Endodermal cell (in vitro differentiated cells): ENCODE measurements at regions not wholly inside any gene's neighbourhood (a gene's known extent, or its start where the extent isn't known, plus 50 kb on each side); places are given as distances from the start of the nearest gene placed in this dataset.

Experiments
- DNase-seq: peaks from one replicate; pipeline ENCODE4 v3.0.0-alpha.2; 2017
- H3K27ac ChIP-seq: 2 replicates; pipeline ENCODE4 v1.5.1; 2013; ENCODE audit warnings: mild to moderate bottlenecking, low read depth, low read length, moderate library complexity
- H3K27me3 ChIP-seq: 2 replicates; pipeline ENCODE4 v1.6.1; 2013; ENCODE audit warnings: mild to moderate bottlenecking, low read length, moderate library complexity; ENCODE audit not compliant: insufficient read depth, control insufficient read depth, poor library complexity, severe bottlenecking
- H3K36me3 ChIP-seq: 2 replicates; pipeline ENCODE4 v1.7.0; 2013; ENCODE audit warnings: mild to moderate bottlenecking, low read length, moderate library complexity; ENCODE audit not compliant: control insufficient read depth, insufficient read depth
- H3K4me1 ChIP-seq: one replicate; pipeline ENCODE4 v1.7.0; 2013; ENCODE audit warnings: low read length; ENCODE audit not compliant: control insufficient read depth, insufficient read depth
- H3K4me3 ChIP-seq: 2 replicates; pipeline ENCODE4 v1.5.1; 2013; ENCODE audit warnings: mild to moderate bottlenecking, low read length, moderate library complexity
- H3K9ac ChIP-seq: 2 replicates; pipeline ENCODE4 v1.6.1; 2013; ENCODE audit warnings: mild to moderate bottlenecking, low read length, moderate library complexity; ENCODE audit not compliant: poor library complexity, severe bottlenecking; ENCODE audit errors: extremely low read depth
- H3K9me3 ChIP-seq: 2 replicates; pipeline ENCODE4 v1.6.1; 2013; ENCODE audit warnings: mild to moderate bottlenecking, low read length, moderate library complexity; ENCODE audit not compliant: control insufficient read depth
- H3K27ac Mint-ChIP-seq: 2 replicates; pipeline ENCODE4 v1.8.0; 2020; ENCODE audit warnings: mixed read lengths
- H3K27me3 Mint-ChIP-seq: 2 replicates; pipeline ENCODE4 v1.8.0; 2021; ENCODE audit warnings: mild to moderate bottlenecking, mixed read lengths; ENCODE audit not compliant: insufficient read depth
- H3K36me3 Mint-ChIP-seq: 2 replicates; pipeline ENCODE4 v1.8.0; 2020; ENCODE audit warnings: low read depth, mixed read lengths
- H3K4me1 Mint-ChIP-seq: 2 replicates; pipeline ENCODE4 v1.8.0; 2020; ENCODE audit warnings: mixed read lengths
- H3K4me3 Mint-ChIP-seq: 2 replicates; pipeline ENCODE4 v1.8.0; 2020; ENCODE audit warnings: mild to moderate bottlenecking, moderate library complexity, mixed read lengths
- H3K9me3 Mint-ChIP-seq: 2 replicates; pipeline ENCODE4 v1.8.0; 2020; ENCODE audit warnings: mild to moderate bottlenecking, mixed read lengths
- WGBS, 2 experiments: methylation state at CpG; one replicate each; pipeline versions ENCODE4 v1.1.5 to v1.1.7; 2013; ENCODE audit warnings: missing lambda C conversion rate in 2 of 2, mixed read lengths in 1 of 2; ENCODE audit not compliant: insufficient coverage in 1 of 2, insufficient read length in 1 of 2; 5-methylcytosine and 5-hydroxymethylcytosine counted together
- TF ChIP-seq, protein P1 (sequence below): fragments of 200-600 bp; sonication (generic); conservative IDR thresholded peaks from 2 replicates; pipeline ENCODE4 v1.5.0; 2021; ENCODE audit warnings: antibody characterized with exemption, mild to moderate bottlenecking

- Histone ChIP-seq H3K9me3 (no peaks in the 10 kb centered on the region), H3K36me3 (no peaks in the 10 kb centered on the region), H3K4me1 (no peaks in the 10 kb centered on the region), H3K9ac (no peak overlapping the region), H3K4me3 (no peak overlapping the region), H3K27me3 (peaks cover 6% of the 10 kb centered on the region), H3K27ac (no peak overlapping the region)
- Mint-ChIP-seq H3K9me3 (peaks cover 2% of the 10 kb centered on the region), H3K27ac (no peak overlapping the region), H3K27me3 (peaks cover 2% of the 10 kb centered on the region), H3K4me1 (no peaks in the 10 kb centered on the region), H3K36me3 (no peaks in the 10 kb centered on the region), H3K4me3 (no peak overlapping the region)
- DNase-seq = no peak
- WGBS, 2 experiments = 89 to 100% methylated on average over 4 to 5 of the region's 5 CpGs
- TF ChIP-seq, protein P1, sequence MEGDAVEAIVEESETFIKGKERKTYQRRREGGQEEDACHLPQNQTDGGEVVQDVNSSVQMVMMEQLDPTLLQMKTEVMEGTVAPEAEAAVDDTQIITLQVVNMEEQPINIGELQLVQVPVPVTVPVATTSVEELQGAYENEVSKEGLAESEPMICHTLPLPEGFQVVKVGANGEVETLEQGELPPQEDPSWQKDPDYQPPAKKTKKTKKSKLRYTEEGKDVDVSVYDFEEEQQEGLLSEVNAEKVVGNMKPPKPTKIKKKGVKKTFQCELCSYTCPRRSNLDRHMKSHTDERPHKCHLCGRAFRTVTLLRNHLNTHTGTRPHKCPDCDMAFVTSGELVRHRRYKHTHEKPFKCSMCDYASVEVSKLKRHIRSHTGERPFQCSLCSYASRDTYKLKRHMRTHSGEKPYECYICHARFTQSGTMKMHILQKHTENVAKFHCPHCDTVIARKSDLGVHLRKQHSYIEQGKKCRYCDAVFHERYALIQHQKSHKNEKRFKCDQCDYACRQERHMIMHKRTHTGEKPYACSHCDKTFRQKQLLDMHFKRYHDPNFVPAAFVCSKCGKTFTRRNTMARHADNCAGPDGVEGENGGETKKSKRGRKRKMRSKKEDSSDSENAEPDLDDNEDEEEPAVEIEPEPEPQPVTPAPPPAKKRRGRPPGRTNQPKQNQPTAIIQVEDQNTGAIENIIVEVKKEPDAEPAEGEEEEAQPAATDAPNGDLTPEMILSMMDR = no peak
Measured at GRCh38 chr2:36197181-36197971, 158.2 kb upstream of the CRIM1 start.

GRCh38 chr2:36193680-36194079 lies 161.9 kb upstream of the CRIM1 start:
- Histone ChIP-seq H3K36me3 (no peaks in the 10 kb centered on the region), H3K27me3 (peaks cover 6% of the 10 kb centered on the region), H3K4me1 (peaks cover 2% of the 10 kb centered on the region), H3K9ac (no peak overlapping the region), H3K27ac (no peak overlapping the region), H3K9me3 (no peaks in the 10 kb centered on the region), H3K4me3 (no peak overlapping the region)
- H3K9me3 Mint-ChIP-seq = no peaks in the 10 kb centered on the region
- no peaks in the 10 kb centered on the region for H3K27me3 Mint-ChIP-seq
- no peak overlapping the region for H3K27ac Mint-ChIP-seq
- H3K36me3 Mint-ChIP-seq = no peaks in the 10 kb centered on the region
- peaks cover 5% of the 10 kb centered on the region for H3K4me1 Mint-ChIP-seq
- TF ChIP-seq, protein P1 = no peak
- H3K4me3 Mint-ChIP-seq = no peak overlapping the region
- DNase-seq = no peak

DNA sequence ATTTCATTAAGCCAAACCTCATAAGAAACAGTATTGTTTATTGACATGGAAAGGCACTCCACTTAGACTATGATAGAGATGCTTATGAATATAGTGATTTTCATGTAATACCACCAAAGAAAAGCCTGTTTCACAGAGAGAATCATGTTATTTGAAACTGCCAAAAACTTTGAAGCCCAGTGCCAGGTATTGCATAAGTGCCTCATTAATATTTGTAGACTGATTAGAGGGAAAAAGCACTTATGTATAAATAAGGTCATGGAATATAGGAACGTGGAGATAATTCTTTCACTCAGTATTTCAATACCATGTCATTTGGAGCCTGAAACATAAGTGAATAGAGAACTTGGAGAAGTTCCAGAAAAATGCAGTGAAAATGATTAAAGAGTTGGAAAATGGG lies 162.6 kb upstream of the CRIM1 start:
- no peaks in the 10 kb centered on the region for H3K9me3 ChIP-seq
- no peaks in the 10 kb centered on the region for H3K27me3 Mint-ChIP-seq
- WGBS, 2 experiments = 75% methylated on average over 1 of the region's 1 CpG; no CpG with 5 or more reads in 1 of the 2 experiments
- H3K27ac ChIP-seq = no peak overlapping the region
- H3K36me3 Mint-ChIP-seq = no peaks in the 10 kb centered on the region
- no peak overlapping the region for H3K4me3 ChIP-seq
- H3K36me3 ChIP-seq = no peaks in the 10 kb centered on the region
- H3K9me3 Mint-ChIP-seq = no peaks in the 10 kb centered on the region
- peaks cover 12% of the 10 kb centered on the region for H3K4me1 Mint-ChIP-seq
- TF ChIP-seq, protein P1 = no peak
- no peak overlapping the region for H3K9ac ChIP-seq
- no peak overlapping the region for H3K27ac Mint-ChIP-seq
- H3K4me1 ChIP-seq = peaks cover 4% of the 10 kb centered on the region
- H3K4me3 Mint-ChIP-seq = no peak overlapping the region
- no peak for DNase-seq
- peaks cover 6% of the 10 kb centered on the region for H3K27me3 ChIP-seq
